Endothelial cell of umbilical vein (primary cell): ENCODE measurements at regions not wholly inside any gene's neighbourhood (a gene's known extent, or its start where the extent isn't known, plus 50 kb on each side); places are given as distances from the start of the nearest gene placed in this dataset.

Experiments
- BruUV-seq: library from RNA; stranded (reverse); fragments of 400-500 nt; replicated peaks from 2 replicates; lab custom pipeline; 2021; lab: Mats Ljungman, UMichigan
- CTCF ChIA-PET: fragments of 300-600, 350-600 bp; sonication (Branson Sonifier 250); formaldehyde crosslinking; loops from one replicate; lab custom pipeline; 2021; ENCODE audit warnings: antibody characterized with exemption, inconsistent platforms; lab: Charles Lee
- POLR2A ChIA-PET: fragments of 300-600, 350-600 bp; sonication (Branson Sonifier 250); formaldehyde crosslinking; loops from one replicate; lab custom pipeline; 2021; ENCODE audit warnings: antibody characterized with exemption, inconsistent platforms; lab: Charles Lee
- DNase-seq: peaks from one replicate; pipeline ENCODE4 v3.0.0-alpha.2; 2011; ENCODE audit warnings: low read depth, low spot score
- FAIRE-seq: peaks from 2 replicates; lab custom pipeline; 2011; peaks lifted over from hg19 to GRCh38; lab: Jason Lieb, UNC
- H2AFZ ChIP-seq: 2 replicates; pipeline ENCODE4 v1.6.0; 2012; ENCODE audit warnings: low read depth, low read length, control low read depth, inconsistent platforms
- H3K27ac ChIP-seq: 2 replicates; pipeline ENCODE4 v1.5.1; 2011; ENCODE audit warnings: low read depth, mild to moderate bottlenecking, control low read depth, low read length, moderate library complexity; ENCODE audit not compliant: insufficient read depth
- H3K27me3 ChIP-seq, 2 experiments: 2 replicates each; pipeline versions ENCODE4 v1.6.0 to v1.6.1; 2011; ENCODE audit warnings: low read length in 2 of 2, mixed read lengths in 1 of 2; ENCODE audit not compliant: control insufficient read depth in 2 of 2, insufficient read depth in 2 of 2
- H3K36me3 ChIP-seq, 2 experiments: 2 replicates in 1 of 2; 3 replicates in 1 of 2; pipeline ENCODE4 v1.5.1; 2011; ENCODE audit warnings: low read length in 2 of 2, mild to moderate bottlenecking in 1 of 2, moderate library complexity in 1 of 2; ENCODE audit not compliant: control insufficient read depth in 2 of 2, insufficient read depth in 2 of 2; ENCODE audit errors: extremely low read depth in 1 of 2
- H3K4me1 ChIP-seq: 3 replicates; pipeline ENCODE4 v1.5.1; 2011; ENCODE audit warnings: mild to moderate bottlenecking, low read length; ENCODE audit not compliant: control insufficient read depth, insufficient read depth; ENCODE audit errors: extremely low read depth
- H3K4me2 ChIP-seq: 2 replicates; pipeline ENCODE4 v1.6.1; 2011; ENCODE audit warnings: low read length, control low read depth, mixed read lengths; ENCODE audit not compliant: insufficient read depth
- H3K4me3 ChIP-seq, 3 experiments: fragments of 200-600 bp in 1 of 3; sonication (generic), shearing (Covaris generic) in 1 of 3; replicated peaks in 1 of 3; 2 replicates each; pipeline ENCODE4 v1.5.1; 2011 to 2016; ENCODE audit warnings: control low read depth in 3 of 3, low read length in 3 of 3, mild to moderate bottlenecking in 2 of 3, inconsistent platforms in 1 of 3, low read depth in 1 of 3, moderate library complexity in 1 of 3; ENCODE audit not compliant: insufficient read depth in 1 of 3
- H3K79me2 ChIP-seq: 2 replicates; pipeline ENCODE4 v1.6.0; 2012; ENCODE audit warnings: low read length, inconsistent platforms; ENCODE audit not compliant: control insufficient read depth, insufficient read depth
- H3K9ac ChIP-seq: replicated peaks from 2 replicates; pipeline ENCODE3; 2011; ENCODE audit warnings: low read length, control low read depth; ENCODE audit not compliant: insufficient read depth; ENCODE audit errors: extremely low read depth
- H3K9me1 ChIP-seq: replicated peaks from 3 replicates; pipeline ENCODE4 v1.6.0; 2011; ENCODE audit warnings: mild to moderate bottlenecking, low read length; ENCODE audit not compliant: control insufficient read depth, insufficient read depth; ENCODE audit errors: extremely low read depth
- H3K9me3 ChIP-seq: replicated peaks from 2 replicates; pipeline ENCODE4 v1.5.1; 2012; ENCODE audit warnings: low read length, inconsistent platforms; ENCODE audit not compliant: control insufficient read depth, insufficient read depth
- H4K20me1 ChIP-seq: replicated peaks from 2 replicates; pipeline ENCODE3; 2011; ENCODE audit warnings: mild to moderate bottlenecking, low read length; ENCODE audit not compliant: control insufficient read depth, insufficient read depth; ENCODE audit errors: extremely low read depth
- EZH2 ChIP-seq: IDR thresholded peaks from 2 replicates; pipeline ENCODE4 v1.6.1; 2012; ENCODE audit warnings: borderline replicate concordance, low read depth, mild to moderate bottlenecking, moderate library complexity, low read length, inconsistent platforms; ENCODE audit not compliant: severe bottlenecking
- FOS ChIP-seq: IDR thresholded peaks from 2 replicates; pipeline ENCODE4 v1.6.1; 2011; ENCODE audit warnings: mild to moderate bottlenecking, low read length, moderate library complexity, borderline replicate concordance; ENCODE audit not compliant: insufficient read depth
- GATA2 ChIP-seq: IDR thresholded peaks from 2 replicates; pipeline ENCODE4 v1.7.0; 2011; ENCODE audit warnings: low read depth, mild to moderate bottlenecking, moderate library complexity, mixed read lengths, low read length; ENCODE audit not compliant: insufficient read length, insufficient read depth
- JUN ChIP-seq: IDR thresholded peaks from 2 replicates; pipeline ENCODE4 v1.6.1; 2011; ENCODE audit warnings: borderline replicate concordance, low read depth; ENCODE audit not compliant: insufficient read length, insufficient read depth
- MYC ChIP-seq: IDR thresholded peaks from one replicate; pipeline ENCODE4 v1.6.1; 2011; ENCODE audit warnings: mild to moderate bottlenecking, low read depth, low read length
- POLR2A ChIP-seq: IDR thresholded peaks from 2 replicates; pipeline ENCODE4 v1.6.1; 2012; ENCODE audit warnings: low read depth, mild to moderate bottlenecking, control low read depth, low read length
- POLR2AphosphoS5 ChIP-seq: IDR thresholded peaks from 2 replicates; pipeline ENCODE4 v1.6.1; 2012; ENCODE audit warnings: low read depth, mild to moderate bottlenecking, control low read depth, low read length, moderate library complexity; ENCODE audit not compliant: insufficient read depth
- dilution Hi-C: fragments of 300-500 bp; cut with MboI; formaldehyde crosslinking; loops from one replicate; pipeline ENCODE4 v1.15.0; 2019; ENCODE audit warnings: low sequenced_read_pairs; ENCODE audit not compliant: extremely low pct_ligation_motif_present
- intact Hi-C: fragments of 100-400 bp; cut with micrococcal nuclease; formaldehyde crosslinking; loops from one replicate; pipeline ENCODE4 v1.10.0; 2022
- TF ChIP-seq, protein P1 (sequence below): IDR thresholded peaks from 2 replicates; pipeline ENCODE4 v1.6.1; 2011; ENCODE audit not compliant: insufficient read depth, insufficient read length
- TF ChIP-seq, protein P2 (sequence below), 2 donors: IDR thresholded peaks; 1 replicate in 1 of 2; 2 replicates in 1 of 2; pipeline ENCODE4 v1.5.1; 2011; ENCODE audit warnings: low read length in 2 of 2, mild to moderate bottlenecking in 2 of 2, moderate library complexity in 2 of 2, control low read depth in 1 of 2, inconsistent platforms in 1 of 2, low read depth in 1 of 2; ENCODE audit not compliant: insufficient read depth in 1 of 2; ENCODE audit errors: extremely low read depth in 1 of 2

DNA sequence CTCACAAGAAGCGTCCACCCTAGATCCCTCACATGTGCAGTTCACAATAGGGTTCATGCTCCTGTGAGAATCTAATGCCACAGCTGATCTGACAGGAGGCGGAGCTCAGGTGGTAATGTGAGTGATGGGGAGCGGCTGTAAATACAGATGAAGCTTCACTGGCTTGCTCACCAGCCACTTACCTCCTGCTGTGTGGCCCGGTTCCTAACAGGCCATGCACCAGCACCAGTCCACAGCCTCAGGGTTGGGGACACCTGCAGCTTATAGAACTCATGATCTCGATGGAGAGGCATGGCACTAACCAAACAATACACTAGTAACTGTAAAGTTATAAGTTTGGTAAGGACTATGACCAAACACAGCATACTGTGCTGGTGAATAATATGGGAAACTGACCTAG lies 368.0 kb upstream of the CDH5 start:
- Histone ChIP-seq H3K9ac (no peak overlapping the region), H3K9me1 (no peaks in the 10 kb centered on the region), H3K4me2 (no peak overlapping the region), H4K20me1 (no peaks in the 10 kb centered on the region), H3K79me2 (no peaks in the 10 kb centered on the region), H2AFZ (no peak overlapping the region), H3K4me3 (no peak overlapping the region), H3K9me3 (no peaks in the 10 kb centered on the region), H3K4me1 (no peaks in the 10 kb centered on the region), H3K27me3 (no peaks in the 10 kb centered on the region), H3K27ac (no peak overlapping the region), H3K36me3 (no peaks in the 10 kb centered on the region)
- dilution Hi-C loops (no loop called here), intact Hi-C loops (no loop called here)
- ChIA-PET CTCF (no interaction called here), POLR2A (no interaction called here)
- TF ChIP-seq EZH2 (no peak), FOS (no peak), GATA2 (no peak), POLR2A (no peak), JUN (no peak), MYC (no peak), POLR2AphosphoS5 (no peak)
- TF ChIP-seq, protein P1, sequence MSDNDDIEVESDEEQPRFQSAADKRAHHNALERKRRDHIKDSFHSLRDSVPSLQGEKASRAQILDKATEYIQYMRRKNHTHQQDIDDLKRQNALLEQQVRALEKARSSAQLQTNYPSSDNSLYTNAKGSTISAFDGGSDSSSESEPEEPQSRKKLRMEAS = no peak
- TF ChIP-seq, protein P2, sequence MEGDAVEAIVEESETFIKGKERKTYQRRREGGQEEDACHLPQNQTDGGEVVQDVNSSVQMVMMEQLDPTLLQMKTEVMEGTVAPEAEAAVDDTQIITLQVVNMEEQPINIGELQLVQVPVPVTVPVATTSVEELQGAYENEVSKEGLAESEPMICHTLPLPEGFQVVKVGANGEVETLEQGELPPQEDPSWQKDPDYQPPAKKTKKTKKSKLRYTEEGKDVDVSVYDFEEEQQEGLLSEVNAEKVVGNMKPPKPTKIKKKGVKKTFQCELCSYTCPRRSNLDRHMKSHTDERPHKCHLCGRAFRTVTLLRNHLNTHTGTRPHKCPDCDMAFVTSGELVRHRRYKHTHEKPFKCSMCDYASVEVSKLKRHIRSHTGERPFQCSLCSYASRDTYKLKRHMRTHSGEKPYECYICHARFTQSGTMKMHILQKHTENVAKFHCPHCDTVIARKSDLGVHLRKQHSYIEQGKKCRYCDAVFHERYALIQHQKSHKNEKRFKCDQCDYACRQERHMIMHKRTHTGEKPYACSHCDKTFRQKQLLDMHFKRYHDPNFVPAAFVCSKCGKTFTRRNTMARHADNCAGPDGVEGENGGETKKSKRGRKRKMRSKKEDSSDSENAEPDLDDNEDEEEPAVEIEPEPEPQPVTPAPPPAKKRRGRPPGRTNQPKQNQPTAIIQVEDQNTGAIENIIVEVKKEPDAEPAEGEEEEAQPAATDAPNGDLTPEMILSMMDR (IDR thresholded peaks at IDR 0.05; ENCODE audit: extremely low read depth in 1 of 2, insufficient read depth in 1 of 2, low read depth in 1 of 2, low read length in 2 of 2) = no peak
- no TSS peak for BruUV-seq
- FAIRE-seq (no peak), DNase-seq (no peak)
